Epithelial cell of proximal tubule (primary cell): ENCODE measurements at regions not wholly inside any gene's neighbourhood (a gene's known extent, or its start where the extent isn't known, plus 50 kb on each side); places are given as distances from the start of the nearest gene placed in this dataset.
"Not testable (repeated sequence)": the region's sequence is repeated elsewhere in the genome, so short reads cannot be mapped to it uniquely, and the experiment has no call there.

Source experiments
- DNase-seq: peaks from one replicate; pipeline ENCODE4 v3.0.0-alpha.2; 2011; ENCODE audit warnings: low read depth
- H3K4me3 ChIP-seq: 2 replicates; pipeline ENCODE4 v1.5.1; 2011; ENCODE audit warnings: low read depth, mild to moderate bottlenecking, low read length
- TF ChIP-seq, protein P1 (sequence below): conservative IDR thresholded peaks from 2 replicates; pipeline ENCODE4 v1.5.1; 2012; ENCODE audit warnings: low read depth, mild to moderate bottlenecking, low read length

DNA sequence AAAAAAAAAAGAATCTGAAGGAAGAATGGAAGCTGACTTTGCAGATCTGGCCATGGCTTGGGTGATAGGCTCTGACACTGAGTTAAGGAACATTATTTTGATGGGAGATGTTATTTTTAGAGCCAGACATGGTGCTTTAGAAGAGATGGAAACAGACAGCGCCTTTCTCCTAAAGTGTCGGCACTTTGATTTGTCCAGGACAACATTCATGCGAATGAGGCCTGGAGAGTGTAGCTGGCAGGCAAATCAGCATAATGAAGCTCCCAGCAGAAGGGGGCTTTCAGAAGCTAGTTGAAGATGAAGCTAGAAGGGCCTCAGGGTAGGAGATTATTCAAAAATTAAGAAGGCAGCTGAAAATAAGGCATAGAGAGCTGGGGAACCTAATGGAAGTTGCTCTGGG lies 397.7 kb downstream of the RWDD3 start:
- H3K4me3 ChIP-seq = no peak overlapping the region
- TF ChIP-seq, protein P1, sequence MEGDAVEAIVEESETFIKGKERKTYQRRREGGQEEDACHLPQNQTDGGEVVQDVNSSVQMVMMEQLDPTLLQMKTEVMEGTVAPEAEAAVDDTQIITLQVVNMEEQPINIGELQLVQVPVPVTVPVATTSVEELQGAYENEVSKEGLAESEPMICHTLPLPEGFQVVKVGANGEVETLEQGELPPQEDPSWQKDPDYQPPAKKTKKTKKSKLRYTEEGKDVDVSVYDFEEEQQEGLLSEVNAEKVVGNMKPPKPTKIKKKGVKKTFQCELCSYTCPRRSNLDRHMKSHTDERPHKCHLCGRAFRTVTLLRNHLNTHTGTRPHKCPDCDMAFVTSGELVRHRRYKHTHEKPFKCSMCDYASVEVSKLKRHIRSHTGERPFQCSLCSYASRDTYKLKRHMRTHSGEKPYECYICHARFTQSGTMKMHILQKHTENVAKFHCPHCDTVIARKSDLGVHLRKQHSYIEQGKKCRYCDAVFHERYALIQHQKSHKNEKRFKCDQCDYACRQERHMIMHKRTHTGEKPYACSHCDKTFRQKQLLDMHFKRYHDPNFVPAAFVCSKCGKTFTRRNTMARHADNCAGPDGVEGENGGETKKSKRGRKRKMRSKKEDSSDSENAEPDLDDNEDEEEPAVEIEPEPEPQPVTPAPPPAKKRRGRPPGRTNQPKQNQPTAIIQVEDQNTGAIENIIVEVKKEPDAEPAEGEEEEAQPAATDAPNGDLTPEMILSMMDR = no peak
- DNase-seq = no peak

- no peak overlapping the region for H3K4me3 ChIP-seq
- DNase-seq = no peak
- TF ChIP-seq, protein P1 = no peak
Observed at GRCh38 chr1:95635811-95636210, 401.8 kb downstream of the RWDD3 start.

DNA sequence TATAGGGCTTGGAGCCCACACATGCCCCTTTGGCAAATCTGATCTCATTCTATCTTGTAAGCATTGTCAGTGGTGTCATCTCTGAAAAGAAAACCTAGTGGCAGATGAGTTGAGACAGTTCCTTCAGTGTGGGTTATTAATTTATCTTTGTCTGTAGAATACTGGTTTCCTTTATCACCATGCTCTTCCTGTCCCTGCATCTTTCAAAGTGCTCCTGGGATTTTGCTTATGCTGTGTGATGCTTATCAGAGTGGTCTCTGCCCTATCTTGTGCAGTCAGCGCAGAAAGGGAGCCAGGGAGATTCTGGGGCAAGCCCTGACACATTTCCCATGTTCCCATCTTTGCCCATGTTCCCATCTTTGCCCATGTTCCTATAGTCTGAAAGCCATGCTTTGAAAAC lies 402.9 kb downstream of the RWDD3 start:
- H3K4me3 ChIP-seq = no peak overlapping the region
- no peak for DNase-seq

DNA sequence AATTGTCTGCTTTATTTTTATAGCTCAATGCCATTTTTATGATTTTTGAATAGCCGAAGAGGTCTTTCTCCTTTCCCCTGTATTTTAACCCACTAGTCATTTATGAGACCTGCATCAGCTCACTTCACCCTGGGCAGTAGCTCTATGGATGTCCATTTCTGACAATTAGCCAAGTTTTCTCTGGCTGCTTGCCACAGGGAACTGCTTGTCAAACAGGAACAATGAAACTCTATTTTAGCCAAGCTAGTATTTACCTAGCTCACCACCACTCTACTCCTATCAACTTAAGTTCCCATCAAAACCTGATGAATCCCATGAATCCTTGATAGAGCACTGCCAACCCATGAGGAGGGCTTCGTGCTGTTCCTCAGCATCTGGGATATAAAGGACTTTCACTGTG lies 406.7 kb downstream of the RWDD3 start:
- DNase-seq = no peak
- TF ChIP-seq, protein P1 = no peak
- no peak overlapping the region for H3K4me3 ChIP-seq

More for the DNA sequence above, 402.9 kb downstream of the RWDD3 start:
- TF ChIP-seq, protein P1 = no peak

DNA sequence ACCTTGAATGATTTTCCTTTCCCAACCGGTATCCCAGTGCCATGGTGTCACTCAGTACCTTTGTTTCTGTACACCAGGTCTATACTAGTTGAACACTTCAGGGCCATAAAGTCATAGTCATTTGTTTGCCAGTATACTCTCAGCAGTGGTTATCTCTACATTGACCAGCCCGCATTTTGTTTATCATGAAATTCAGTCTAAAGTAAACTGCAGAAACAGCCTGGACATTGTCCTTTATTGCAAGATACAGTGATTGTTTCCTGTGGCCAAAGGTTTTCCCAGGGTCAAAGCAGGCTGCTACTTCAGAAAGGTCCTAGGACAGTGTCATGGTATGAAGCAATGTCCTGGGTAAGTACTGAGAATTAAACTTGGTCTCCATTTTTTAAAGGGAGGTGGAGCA lies 407.4 kb downstream of the RWDD3 start:
- DNase-seq = no peak
- TF ChIP-seq, protein P1 = no peak
- no peak overlapping the region for H3K4me3 ChIP-seq

GRCh38 chr1:95642035-95642434 lies 408.0 kb downstream of the RWDD3 start:
- TF ChIP-seq, protein P1 = no peak
- no peak for DNase-seq
- no peak overlapping the region for H3K4me3 ChIP-seq

DNA sequence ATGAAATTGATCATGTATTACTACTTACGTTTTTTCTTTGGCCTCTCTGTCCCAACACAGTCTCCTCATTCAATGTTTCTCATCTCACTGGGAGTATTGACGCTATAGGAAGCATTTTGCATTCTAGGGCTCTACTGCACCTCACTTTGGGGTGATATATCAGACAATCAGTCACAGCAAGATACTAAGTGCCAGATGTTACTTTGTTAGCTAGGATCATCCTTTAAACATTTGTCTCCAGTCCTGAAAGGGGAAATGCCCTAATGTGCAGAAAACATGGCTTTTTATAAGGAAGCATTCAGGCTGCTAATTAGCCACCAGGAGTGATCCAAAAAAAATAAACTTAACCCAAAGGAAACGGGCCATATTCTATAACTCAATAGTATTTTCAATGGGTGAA lies 409.1 kb downstream of the RWDD3 start:
- no peak for DNase-seq
- TF ChIP-seq, protein P1 = no peak
- H3K4me3 ChIP-seq = no peak overlapping the region

DNA sequence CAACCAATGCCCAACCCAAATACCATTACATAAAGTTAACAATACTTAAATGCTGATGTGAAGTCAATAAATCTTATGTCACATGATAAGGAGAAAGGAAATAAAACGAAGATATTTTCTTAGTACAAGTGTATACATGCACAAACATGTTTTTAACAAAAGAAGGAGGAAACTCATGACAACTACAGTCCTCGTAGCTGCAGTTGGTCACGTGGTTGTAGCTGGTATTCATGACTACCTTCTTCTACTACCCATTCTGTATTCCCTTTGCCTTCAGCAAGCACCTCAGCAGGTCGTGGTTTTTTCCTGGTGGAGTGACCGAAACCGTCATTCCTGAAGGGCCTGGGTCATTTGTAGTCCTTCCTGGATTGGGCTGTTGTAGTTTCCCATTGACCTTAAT lies 411.1 kb downstream of the RWDD3 start:
- not testable (repeated sequence) for DNase-seq, H3K4me3 ChIP-seq
